ENCODE measurements at regions not wholly inside any gene's neighbourhood (a gene's known extent, or its start where the extent isn't known, plus 50 kb on each side); places are given as distances from the start of the nearest gene placed in this dataset.

GRCh38 chr9:7901621-7902020 is 102.0 kb upstream of the DMAC1 start:
- Histone ChIP-seq H3K27ac (ENCODE audit: low read depth, low read length) (no peak overlapping the region), H3K36me3 (ENCODE audit: control insufficient read depth, insufficient read depth, low read length) (no peaks in the 10 kb centered on the region), H3K9me3 (ENCODE audit: control insufficient read depth, low read length) (no peaks in the 10 kb centered on the region), H3K4me1 (ENCODE audit: control insufficient read depth, insufficient read depth, low read length) (no peaks in the 10 kb centered on the region), H3K4me3 (ENCODE audit: low read length) (no peak overlapping the region), H3K9ac (ENCODE audit: extremely low read depth, low read length, poor library complexity, severe bottlenecking) (no peak overlapping the region), H3K27me3 (ENCODE audit: control insufficient read depth, insufficient read depth, low read length, poor library complexity, severe bottlenecking) (no peaks in the 10 kb centered on the region)
- Mint-ChIP-seq H3K9me3 (no peaks in the 10 kb centered on the region), H3K4me3 (no peak overlapping the region), H3K36me3 (ENCODE audit: low read depth) (no peaks in the 10 kb centered on the region), H3K27me3 (ENCODE audit: insufficient read depth) (no peaks in the 10 kb centered on the region), H3K27ac (no peak overlapping the region), H3K4me1 (peaks cover 6% of the 10 kb centered on the region)
- DNase-seq = no peak
- WGBS, 2 experiments (ENCODE audit: insufficient coverage in 1 of 2, insufficient read length in 1 of 2) = 93 to 100% methylated on average over 2 to 4 of the region's 4 CpGs
- no peak for TF ChIP-seq CTCF (conservative IDR thresholded peaks at IDR 0.05)

GRCh38 chr9:7900541-7900940 is 101.0 kb upstream of the DMAC1 start:
- no peak for TF ChIP-seq CTCF (conservative IDR thresholded peaks at IDR 0.05)
- Histone ChIP-seq H3K27me3 (ENCODE audit: control insufficient read depth, insufficient read depth, low read length, poor library complexity, severe bottlenecking) (no peaks in the 10 kb centered on the region), H3K36me3 (ENCODE audit: control insufficient read depth, insufficient read depth, low read length) (no peaks in the 10 kb centered on the region), H3K4me3 (ENCODE audit: low read length) (no peak overlapping the region), H3K27ac (ENCODE audit: low read depth, low read length) (no peak overlapping the region), H3K9ac (ENCODE audit: extremely low read depth, low read length, poor library complexity, severe bottlenecking) (no peak overlapping the region), H3K4me1 (ENCODE audit: control insufficient read depth, insufficient read depth, low read length) (no peaks in the 10 kb centered on the region), H3K9me3 (ENCODE audit: control insufficient read depth, low read length) (no peaks in the 10 kb centered on the region)
- H3K36me3 Mint-ChIP-seq (ENCODE audit: low read depth) = no peaks in the 10 kb centered on the region
- WGBS, 2 experiments (ENCODE audit: insufficient coverage in 1 of 2, insufficient read length in 1 of 2) = 94 to 100% methylated on average over 1 to 3 of the region's 3 CpGs
- no peaks in the 10 kb centered on the region for H3K9me3 Mint-ChIP-seq
- H3K4me3 Mint-ChIP-seq = no peak overlapping the region
- H3K27ac Mint-ChIP-seq = no peak overlapping the region
- DNase-seq = no peak
- H3K27me3 Mint-ChIP-seq (ENCODE audit: insufficient read depth) = no peaks in the 10 kb centered on the region
- H3K4me1 Mint-ChIP-seq = peaks cover 6% of the 10 kb centered on the region

- Histone ChIP-seq H3K4me1 (ENCODE audit: control insufficient read depth, insufficient read depth, low read length) (no peaks in the 10 kb centered on the region), H3K9me3 (ENCODE audit: control insufficient read depth, low read length) (no peaks in the 10 kb centered on the region), H3K27ac (ENCODE audit: low read depth, low read length) (no peak overlapping the region), H3K4me3 (ENCODE audit: low read length) (no peak overlapping the region), H3K27me3 (ENCODE audit: control insufficient read depth, insufficient read depth, low read length, poor library complexity, severe bottlenecking) (no peaks in the 10 kb centered on the region), H3K9ac (ENCODE audit: extremely low read depth, low read length, poor library complexity, severe bottlenecking) (no peak overlapping the region), H3K36me3 (ENCODE audit: control insufficient read depth, insufficient read depth, low read length) (no peaks in the 10 kb centered on the region)
- no peak overlapping the region for H3K4me3 Mint-ChIP-seq
- no peaks in the 10 kb centered on the region for H3K9me3 Mint-ChIP-seq
- no peak for DNase-seq
- WGBS, 2 experiments (ENCODE audit: insufficient coverage in 1 of 2, insufficient read length in 1 of 2) = 64% methylated on average over 3 of the region's 3 CpGs; no CpG with 5 or more reads in 1 of the 2 experiments
- TF ChIP-seq CTCF (conservative IDR thresholded peaks at IDR 0.05) = no peak
- H3K4me1 Mint-ChIP-seq = peaks cover 6% of the 10 kb centered on the region
- no peak overlapping the region for H3K27ac Mint-ChIP-seq
- H3K36me3 Mint-ChIP-seq (ENCODE audit: low read depth) = no peaks in the 10 kb centered on the region
- H3K27me3 Mint-ChIP-seq (ENCODE audit: insufficient read depth) = no peaks in the 10 kb centered on the region
Observed at GRCh38 chr9:7899753-7900152, 100.2 kb upstream of the DMAC1 start.
